8988T (cell line): ENCODE measurements at regions not wholly inside any gene's neighbourhood (a gene's known extent, or its start where the extent isn't known, plus 50 kb on each side); places are given as distances from the start of the nearest gene placed in this dataset.
"Not testable (repeated sequence)": the region's sequence is repeated elsewhere in the genome, so short reads cannot be mapped to it uniquely, and the experiment has no call there.

Experiments used
- DNase-seq: peaks from one replicate; pipeline ENCODE4 v3.0.0; 2011

GRCh38 chr5:93213111-93213794 is 367.8 kb downstream of the NR2F1-AS1 start:
- DNase-seq, result not testable (repeated sequence)

GRCh38 chr5:93209476-93209875 is 371.5 kb downstream of the NR2F1-AS1 start:
- DNase-seq, result no peak

GRCh38 chr5:93208141-93208751 is 372.8 kb downstream of the NR2F1-AS1 start:
- DNase-seq, result no peak

GRCh38 chr5:93206203-93206602 is 374.8 kb downstream of the NR2F1-AS1 start:
- no peak for DNase-seq

DNA sequence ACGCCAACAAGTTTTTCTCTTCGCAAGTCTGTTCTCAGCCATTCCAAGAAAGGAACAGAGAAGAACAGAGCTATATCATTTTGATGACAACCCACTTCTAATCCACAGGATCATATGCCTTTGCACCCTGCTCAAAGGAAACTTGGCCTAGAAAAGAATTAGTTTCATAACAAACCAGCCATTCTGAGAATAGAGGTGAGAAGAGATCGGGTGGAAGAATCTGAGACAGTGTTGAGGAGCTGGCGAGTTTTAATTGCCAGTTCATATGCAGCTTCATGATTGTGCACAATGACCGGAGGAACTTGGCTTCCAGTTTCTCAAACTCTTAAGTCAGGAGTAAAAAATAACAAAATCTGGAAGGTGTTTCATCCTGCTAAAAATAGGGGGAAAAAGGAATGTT is 380.0 kb downstream of the NR2F1-AS1 start:
- DNase-seq, result no peak

DNA sequence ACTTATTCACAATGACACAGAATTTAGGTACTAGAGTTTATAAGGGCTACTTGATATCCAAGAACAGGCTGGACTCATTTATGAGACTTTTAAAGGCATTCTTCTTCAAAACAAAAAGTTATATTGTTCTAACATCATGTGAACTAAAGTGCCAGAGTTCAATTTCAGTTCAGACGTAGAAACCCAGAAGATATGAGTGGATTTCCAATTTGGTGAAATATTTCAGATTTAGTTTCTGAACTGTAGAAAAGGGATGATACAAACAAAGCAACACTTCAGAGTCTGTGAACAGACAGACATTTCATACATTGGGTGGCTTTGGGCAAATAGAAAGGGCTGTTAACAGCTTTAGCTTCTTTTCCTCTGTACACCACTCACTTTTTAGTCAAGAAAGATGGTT is 384.0 kb downstream of the NR2F1-AS1 start:
- no peak for DNase-seq

GRCh38 chr5:93193431-93194347 is 387.3 kb downstream of the NR2F1-AS1 start:
- DNase-seq, result no peak

GRCh38 chr5:93192683-93193082 is 388.3 kb downstream of the NR2F1-AS1 start:
- DNase-seq, result no peak

DNA sequence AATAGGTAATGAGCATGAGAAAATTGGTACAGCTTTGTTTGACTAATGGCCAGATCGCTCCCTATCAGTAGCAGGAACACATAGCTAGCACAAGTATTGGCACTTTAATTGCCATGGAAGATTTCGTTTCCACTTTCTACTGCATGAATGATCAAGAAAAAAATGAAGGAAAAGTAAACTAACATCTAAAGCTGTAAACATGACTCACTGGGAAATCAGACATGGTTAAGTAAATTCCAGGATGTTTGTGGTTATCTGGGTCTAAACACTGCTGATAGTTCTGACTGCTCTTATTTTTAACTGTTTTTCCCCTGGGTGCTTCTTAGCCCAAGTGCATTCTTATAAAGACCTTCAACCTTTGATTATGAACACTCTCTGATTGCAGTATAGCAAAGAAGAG is 388.9 kb downstream of the NR2F1-AS1 start:
- DNase-seq, result no peak

- DNase-seq, result no peak
These were observed 389.8 kb downstream of the NR2F1-AS1 start for GRCh38 chr5:93191035-93191817.

DNA sequence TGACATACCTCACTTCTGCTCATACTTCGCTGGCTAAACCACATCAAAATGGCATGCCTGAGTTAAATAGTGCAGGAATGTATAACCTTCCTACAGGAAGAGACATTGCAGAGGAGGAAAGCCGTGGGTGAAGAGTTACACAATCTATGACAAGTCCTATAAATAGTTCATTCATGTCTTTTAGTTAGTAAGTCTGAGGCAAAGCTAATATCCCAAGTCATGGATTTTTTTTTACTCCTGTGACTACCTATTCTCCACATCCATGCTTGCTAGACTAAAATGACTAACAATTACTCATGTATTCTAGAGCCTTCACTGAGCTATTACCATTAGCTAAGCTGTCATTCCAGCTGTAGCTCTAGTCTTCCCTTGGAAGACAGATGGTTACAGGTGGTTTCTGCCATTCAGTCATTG is 391.3 kb downstream of the NR2F1-AS1 start:
- no peak for DNase-seq

DNA sequence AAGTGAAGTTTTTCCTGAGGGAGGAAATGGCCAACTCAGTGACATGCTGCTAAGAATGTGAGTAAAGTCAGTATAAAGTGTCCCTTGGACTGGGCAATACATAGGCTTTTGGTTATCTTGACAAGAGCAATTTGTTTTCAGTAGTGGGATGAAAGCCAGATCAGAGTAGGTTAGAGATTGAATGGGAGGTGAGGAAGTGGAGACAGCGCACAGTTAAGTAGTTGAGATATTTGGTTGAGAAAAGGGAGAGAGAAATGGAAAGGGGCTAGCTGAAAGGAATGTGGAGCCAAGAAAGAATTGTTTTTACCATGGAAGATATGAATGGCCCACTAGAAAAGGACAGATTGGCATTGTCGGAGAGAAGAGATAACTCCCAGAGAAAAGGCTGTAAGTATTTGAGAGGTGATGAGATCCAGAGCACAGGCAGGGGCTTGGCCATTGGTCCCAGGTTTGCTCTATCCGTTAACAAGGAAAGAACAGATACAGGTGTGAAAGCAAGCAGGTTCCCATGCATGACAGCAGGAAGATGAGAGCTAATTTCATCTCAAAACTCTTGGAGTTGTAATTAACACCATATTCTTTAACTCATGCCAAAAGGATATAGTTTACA is 392.0 kb downstream of the NR2F1-AS1 start:
- DNase-seq, result no peak

DNA sequence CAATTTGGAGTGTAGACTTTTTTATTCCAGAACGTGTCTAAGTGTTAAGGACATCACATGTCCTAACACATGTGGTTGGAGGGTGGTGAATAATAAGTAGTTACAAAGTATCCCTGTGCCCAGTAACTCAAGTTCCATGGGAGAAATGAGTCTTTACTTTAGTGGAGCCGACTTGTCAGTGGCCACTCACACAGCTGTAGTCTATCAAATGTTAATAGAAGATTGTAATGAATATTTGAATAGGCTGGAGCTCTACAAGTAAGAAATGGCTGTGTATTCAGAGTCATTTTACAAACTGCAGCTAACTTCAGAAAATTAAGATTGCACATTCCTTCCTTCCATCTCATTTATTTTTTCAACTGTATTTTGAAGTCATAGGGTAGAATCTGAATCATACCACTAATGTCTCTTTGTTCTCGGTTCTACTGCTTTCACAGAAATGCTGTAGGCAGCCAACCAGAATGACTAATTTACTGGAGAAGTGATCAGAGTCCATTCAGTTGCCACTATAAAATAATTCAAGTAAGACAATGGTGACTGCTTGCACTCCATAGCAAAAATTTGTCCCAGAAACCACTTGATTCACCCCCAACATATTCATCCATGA is 394.8 kb downstream of the NR2F1-AS1 start:
- DNase-seq, result no peak

DNA sequence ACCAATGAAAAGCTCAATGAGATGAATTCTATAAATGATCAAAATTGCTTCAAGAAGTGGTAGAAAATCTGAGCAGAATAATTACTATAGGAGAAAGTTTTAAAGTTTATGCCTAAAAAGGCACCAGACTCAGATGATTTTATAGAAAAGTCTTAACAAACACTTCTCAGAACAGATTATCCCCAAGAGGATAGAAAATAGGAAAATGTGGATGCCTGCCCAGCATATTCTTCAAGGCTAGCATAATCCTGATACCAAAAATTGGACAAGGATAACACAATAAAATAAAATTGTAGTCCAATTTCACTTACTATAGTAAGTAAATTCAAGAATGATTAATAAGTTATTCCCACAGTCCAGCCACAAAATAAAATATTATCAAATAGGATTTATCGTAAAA is 397.0 kb downstream of the NR2F1-AS1 start:
- no peak for DNase-seq

GRCh38 chr5:93179466-93179865 is 401.6 kb downstream of the NR2F1-AS1 start:
- DNase-seq, result no peak

DNA sequence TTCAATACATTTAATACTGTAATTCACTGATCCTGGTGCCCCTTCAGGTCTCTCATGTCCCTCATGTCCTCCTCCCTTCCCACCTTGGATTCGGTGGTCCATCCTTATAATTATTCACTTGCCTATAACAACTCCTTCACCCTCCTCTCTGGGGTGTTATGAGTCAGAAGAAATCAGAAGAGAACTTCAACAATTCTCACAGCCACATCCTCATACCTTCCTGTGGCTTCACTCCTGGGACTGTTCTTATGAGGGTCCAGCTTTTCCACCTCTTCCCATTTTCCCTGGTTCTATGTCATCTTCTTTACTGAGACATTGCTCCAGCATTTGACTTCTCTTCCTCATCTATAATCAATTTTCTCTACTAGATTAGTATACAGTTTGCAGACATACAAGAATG is 406.1 kb downstream of the NR2F1-AS1 start:
- no peak for DNase-seq

GRCh38 chr5:93165559-93165958 is 415.5 kb downstream of the NR2F1-AS1 start:
- DNase-seq, result no peak

DNA sequence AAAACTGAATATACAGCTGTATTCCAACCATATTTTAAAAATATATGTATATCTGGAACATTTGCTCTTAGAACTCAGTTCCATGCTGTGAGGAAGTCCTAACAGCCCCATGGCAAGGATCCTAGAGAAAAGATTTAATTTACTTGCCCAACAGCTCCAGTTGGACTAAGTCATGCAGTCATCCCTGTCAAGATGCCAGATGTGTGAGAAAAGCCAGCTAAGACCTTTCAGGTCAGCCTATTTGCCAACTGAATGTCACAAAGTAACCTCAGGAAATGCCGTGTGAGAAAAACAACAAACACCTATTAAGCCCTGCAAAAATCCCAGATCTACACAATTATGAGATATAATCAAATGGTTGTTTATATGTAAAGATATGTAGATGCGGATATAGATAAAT is 416.3 kb downstream of the NR2F1-AS1 start:
- DNase-seq, result no peak

DNA sequence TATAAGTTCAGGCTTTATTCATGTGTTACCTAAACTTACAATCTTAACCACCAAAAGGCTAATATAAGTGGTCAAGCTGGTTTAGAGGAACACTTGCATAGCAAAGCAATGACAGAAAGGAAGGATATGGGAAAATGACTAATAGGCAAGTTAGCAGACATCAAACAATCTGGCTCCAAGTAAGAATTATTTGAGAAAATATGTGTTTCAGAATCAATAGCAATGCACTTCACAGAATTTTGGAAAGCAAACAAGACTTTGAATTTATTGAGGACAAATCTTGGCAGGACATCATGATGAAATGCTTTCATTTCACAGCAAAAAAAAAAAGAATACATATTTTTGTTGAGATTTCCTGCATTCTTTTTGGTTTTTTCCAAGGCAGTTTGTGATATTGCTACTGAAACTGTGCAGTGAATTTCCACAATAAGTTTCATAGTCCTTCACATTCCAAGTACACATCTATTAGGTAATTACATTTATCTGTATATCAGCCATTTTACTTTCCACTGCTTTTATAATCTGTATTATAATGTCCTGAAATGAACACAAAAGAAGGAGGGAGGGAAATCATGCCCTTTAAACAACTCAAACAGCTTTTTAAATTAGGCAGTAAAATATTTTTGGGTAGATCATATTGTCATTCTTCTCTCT is 417.9 kb downstream of the NR2F1-AS1 start:
- no peak for DNase-seq

GRCh38 chr5:93161661-93162654 is 419.1 kb downstream of the NR2F1-AS1 start:
- no peak for DNase-seq
